Brain microvascular endothelial cell (primary cell): ENCODE measurements at regions not wholly inside any gene's neighbourhood (a gene's known extent, or its start where the extent isn't known, plus 50 kb on each side); places are given as distances from the start of the nearest gene placed in this dataset.
A peak's percentile ranks its signal among the peaks of the same experiment; 100 is the strongest.

Experiments
- DNase-seq: peaks from one replicate; pipeline ENCODE4 v3.0.0-alpha.2; 2020
- H3K27ac ChIP-seq: fragments of 250-450 bp; sonication (Bioruptor Pico); 2 replicates; pipeline ENCODE4 v1.5.1; 2020; ENCODE audit warnings: mild to moderate bottlenecking, moderate library complexity
- H3K27me3 ChIP-seq: fragments of 250-450 bp; sonication (Bioruptor Pico); replicated peaks from 2 replicates; pipeline ENCODE4 v1.5.1; 2020; ENCODE audit warnings: mild to moderate bottlenecking
- H3K36me3 ChIP-seq: fragments of 250-450 bp; sonication (Bioruptor Pico); replicated peaks from 2 replicates; pipeline ENCODE4 v1.5.1; 2020; ENCODE audit warnings: mild to moderate bottlenecking
- H3K4me3 ChIP-seq: 2 replicates; pipeline ENCODE4 v1.5.1; 2011; ENCODE audit warnings: low read depth, mild to moderate bottlenecking, control low read depth, low read length, moderate library complexity
- in situ Hi-C: cut with HindIII; loops from 2 replicates; pipeline ENCODE4 v1.10.0; 2017; ENCODE audit warnings: low sequenced_read_pairs, low pct_ligation_motif_present
- TF ChIP-seq, protein P1 (sequence below): IDR thresholded peaks from 2 replicates; pipeline ENCODE4 v1.5.1; 2011; ENCODE audit warnings: low read depth, mild to moderate bottlenecking, moderate library complexity, low read length, control low read depth, inconsistent platforms; ENCODE audit errors: missing control alignments

DNA sequence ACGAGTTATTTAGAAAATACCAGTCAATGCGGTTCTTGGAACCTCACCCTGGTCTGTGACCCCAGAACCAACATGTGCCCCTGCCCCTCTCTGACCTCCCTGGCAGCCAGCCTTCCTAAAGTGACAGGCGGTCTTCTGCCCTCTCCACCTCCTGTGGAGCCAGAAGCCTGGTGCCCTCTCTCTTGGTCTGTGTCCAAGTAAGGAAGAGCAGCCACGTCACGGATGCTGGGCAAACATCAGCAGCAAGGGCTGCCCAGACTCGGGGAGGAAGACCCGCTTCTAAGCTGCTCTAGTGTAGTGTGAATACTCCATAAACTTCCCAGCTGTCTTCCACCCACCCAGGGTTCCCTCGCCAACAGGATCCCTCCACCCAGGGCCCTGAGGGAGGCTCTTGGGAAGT lies 272.4 kb downstream of the BMP7 start:
- in situ Hi-C loops: no loop called here
- TF ChIP-seq, protein P1, sequence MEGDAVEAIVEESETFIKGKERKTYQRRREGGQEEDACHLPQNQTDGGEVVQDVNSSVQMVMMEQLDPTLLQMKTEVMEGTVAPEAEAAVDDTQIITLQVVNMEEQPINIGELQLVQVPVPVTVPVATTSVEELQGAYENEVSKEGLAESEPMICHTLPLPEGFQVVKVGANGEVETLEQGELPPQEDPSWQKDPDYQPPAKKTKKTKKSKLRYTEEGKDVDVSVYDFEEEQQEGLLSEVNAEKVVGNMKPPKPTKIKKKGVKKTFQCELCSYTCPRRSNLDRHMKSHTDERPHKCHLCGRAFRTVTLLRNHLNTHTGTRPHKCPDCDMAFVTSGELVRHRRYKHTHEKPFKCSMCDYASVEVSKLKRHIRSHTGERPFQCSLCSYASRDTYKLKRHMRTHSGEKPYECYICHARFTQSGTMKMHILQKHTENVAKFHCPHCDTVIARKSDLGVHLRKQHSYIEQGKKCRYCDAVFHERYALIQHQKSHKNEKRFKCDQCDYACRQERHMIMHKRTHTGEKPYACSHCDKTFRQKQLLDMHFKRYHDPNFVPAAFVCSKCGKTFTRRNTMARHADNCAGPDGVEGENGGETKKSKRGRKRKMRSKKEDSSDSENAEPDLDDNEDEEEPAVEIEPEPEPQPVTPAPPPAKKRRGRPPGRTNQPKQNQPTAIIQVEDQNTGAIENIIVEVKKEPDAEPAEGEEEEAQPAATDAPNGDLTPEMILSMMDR: no peak
- no peak for DNase-seq
- H3K27ac ChIP-seq: no peak overlapping the region
- H3K4me3 ChIP-seq: no peak overlapping the region
- H3K36me3 ChIP-seq: no peaks in the 10 kb centered on the region
- no peaks in the 10 kb centered on the region for H3K27me3 ChIP-seq

DNA sequence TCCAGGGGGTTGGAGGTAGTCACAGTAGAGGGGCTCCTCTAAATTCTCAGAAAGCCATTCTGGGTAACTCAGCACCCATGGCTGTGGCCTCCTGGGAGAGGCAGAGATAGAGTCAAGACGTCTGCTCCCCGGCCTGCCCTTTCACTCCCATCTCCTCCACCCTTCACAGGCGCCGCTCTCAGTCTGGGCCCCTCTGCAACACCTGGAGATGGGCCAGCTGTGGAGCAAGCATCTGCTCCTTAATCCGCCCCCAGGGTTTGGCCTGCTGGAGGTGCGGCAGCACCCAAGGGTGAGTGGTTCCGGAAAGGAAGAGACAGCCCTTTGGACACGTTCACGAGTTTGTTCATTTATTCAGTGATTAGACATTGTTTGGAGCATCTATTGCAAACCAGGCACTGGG lies 271.3 kb downstream of the BMP7 start:
- no peak overlapping the region for H3K4me3 ChIP-seq
- H3K27ac ChIP-seq: no peak overlapping the region
- no peak for DNase-seq
- TF ChIP-seq, protein P1: no peak
- in situ Hi-C loops: no loop called here
- H3K27me3 ChIP-seq: no peaks in the 10 kb centered on the region
- no peaks in the 10 kb centered on the region for H3K36me3 ChIP-seq

- TF ChIP-seq, protein P1: peak; percentile 73
- in situ Hi-C loops: no loop called here
- no peak overlapping the region for H3K4me3 ChIP-seq
- no peak for DNase-seq
- H3K36me3 ChIP-seq: no peaks in the 10 kb centered on the region
- no peaks in the 10 kb centered on the region for H3K27me3 ChIP-seq
- no peak overlapping the region for H3K27ac ChIP-seq
Observed at GRCh38 chr20:56995635-56996075, 270.8 kb downstream of the BMP7 start.

- Histone ChIP-seq H3K27ac (no peak overlapping the region), H3K4me3 (no peak overlapping the region), H3K27me3 (no peaks in the 10 kb centered on the region), H3K36me3 (no peaks in the 10 kb centered on the region)
- DNase-seq: no peak
- in situ Hi-C loops: no loop called here
- TF ChIP-seq, protein P1: no peak
Observed at GRCh38 chr20:56996533-56996932, 269.9 kb downstream of the BMP7 start.

- Histone ChIP-seq H3K4me3 (no peak overlapping the region), H3K36me3 (no peaks in the 10 kb centered on the region), H3K27ac (no peak overlapping the region), H3K27me3 (no peaks in the 10 kb centered on the region)
- DNase-seq: no peak
- in situ Hi-C loops: no loop called here
- TF ChIP-seq, protein P1: no peak
Observed at GRCh38 chr20:56998438-56998837, 268.0 kb downstream of the BMP7 start.

GRCh38 chr20:57000441-57000968 lies 265.9 kb downstream of the BMP7 start:
- no peaks in the 10 kb centered on the region for H3K36me3 ChIP-seq
- no peaks in the 10 kb centered on the region for H3K27me3 ChIP-seq
- no peak for DNase-seq
- TF ChIP-seq, protein P1: no peak
- no peak overlapping the region for H3K27ac ChIP-seq
- no peak overlapping the region for H3K4me3 ChIP-seq
- in situ Hi-C loops: no loop called here
